ENCODE measurements at regions not wholly inside any gene's neighbourhood (a gene's known extent, or its start where the extent isn't known, plus 50 kb on each side); places are given as distances from the start of the nearest gene placed in this dataset.

DNA sequence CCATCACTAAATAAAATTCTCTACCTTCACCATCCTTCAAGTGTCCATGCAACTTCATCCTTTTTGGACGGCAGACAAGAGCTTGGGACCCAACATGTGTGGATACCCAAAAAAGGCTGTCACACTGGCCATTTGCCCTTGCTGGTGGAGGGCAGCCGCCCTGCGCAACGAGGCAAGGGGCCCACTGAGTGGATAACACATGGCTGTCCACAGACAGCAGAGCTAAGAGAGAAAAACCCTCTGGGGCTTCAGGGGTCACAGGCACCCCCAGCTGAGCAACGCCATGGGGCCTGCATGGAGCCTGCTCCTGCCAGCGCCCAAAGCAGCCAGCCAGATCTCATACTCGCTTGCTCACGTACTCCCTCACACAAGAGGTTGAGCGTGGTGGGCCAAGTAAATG lies 205.9 kb upstream of the NREP start:
- no peak for TF ChIP-seq CTCF (conservative IDR thresholded peaks at IDR 0.05; ENCODE audit: low read depth, low read length)
- no peak for TF ChIP-seq BHLHE40 (IDR thresholded peaks at IDR 0.05; ENCODE audit: low read depth, low read length)
- TF ChIP-seq POLR2A (IDR thresholded peaks at IDR 0.05; ENCODE audit: low read depth, low read length) = no peak
- TF ChIP-seq, protein P1, sequence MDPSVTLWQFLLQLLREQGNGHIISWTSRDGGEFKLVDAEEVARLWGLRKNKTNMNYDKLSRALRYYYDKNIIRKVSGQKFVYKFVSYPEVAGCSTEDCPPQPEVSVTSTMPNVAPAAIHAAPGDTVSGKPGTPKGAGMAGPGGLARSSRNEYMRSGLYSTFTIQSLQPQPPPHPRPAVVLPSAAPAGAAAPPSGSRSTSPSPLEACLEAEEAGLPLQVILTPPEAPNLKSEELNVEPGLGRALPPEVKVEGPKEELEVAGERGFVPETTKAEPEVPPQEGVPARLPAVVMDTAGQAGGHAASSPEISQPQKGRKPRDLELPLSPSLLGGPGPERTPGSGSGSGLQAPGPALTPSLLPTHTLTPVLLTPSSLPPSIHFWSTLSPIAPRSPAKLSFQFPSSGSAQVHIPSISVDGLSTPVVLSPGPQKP (IDR thresholded peaks at IDR 0.05; ENCODE audit: borderline replicate concordance, low read depth, low read length) = no peak
- TF ChIP-seq MAFK (IDR thresholded peaks at IDR 0.05; ENCODE audit: low read depth, low read length) = no peak
- TF ChIP-seq RAD21 (IDR thresholded peaks at IDR 0.05; ENCODE audit: low read length) = no peak
